ENCODE measurements at regions not wholly inside any gene's neighbourhood (a gene's known extent, or its start where the extent isn't known, plus 50 kb on each side); places are given as distances from the start of the nearest gene placed in this dataset.

DNA sequence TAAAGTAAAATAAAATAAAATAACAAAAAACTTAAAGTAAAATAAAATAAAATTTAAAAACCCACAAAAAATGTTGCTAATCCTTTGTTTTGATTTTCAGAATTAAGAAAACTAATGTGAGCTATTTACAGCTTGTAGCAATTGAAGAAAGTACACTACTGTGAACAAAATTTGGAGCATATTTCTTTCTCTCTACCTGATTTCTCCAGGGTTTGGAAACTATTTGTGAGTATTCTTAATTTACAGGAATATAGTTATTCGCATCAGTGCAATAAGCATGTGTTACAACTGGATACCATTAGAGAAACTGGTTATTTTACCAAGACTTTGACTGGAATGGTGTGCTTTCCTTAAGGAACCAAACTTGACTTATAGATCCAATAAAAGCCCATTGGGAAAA is 86.1 kb upstream of the CNOT2 start:
- DNase-seq = no peak

DNA sequence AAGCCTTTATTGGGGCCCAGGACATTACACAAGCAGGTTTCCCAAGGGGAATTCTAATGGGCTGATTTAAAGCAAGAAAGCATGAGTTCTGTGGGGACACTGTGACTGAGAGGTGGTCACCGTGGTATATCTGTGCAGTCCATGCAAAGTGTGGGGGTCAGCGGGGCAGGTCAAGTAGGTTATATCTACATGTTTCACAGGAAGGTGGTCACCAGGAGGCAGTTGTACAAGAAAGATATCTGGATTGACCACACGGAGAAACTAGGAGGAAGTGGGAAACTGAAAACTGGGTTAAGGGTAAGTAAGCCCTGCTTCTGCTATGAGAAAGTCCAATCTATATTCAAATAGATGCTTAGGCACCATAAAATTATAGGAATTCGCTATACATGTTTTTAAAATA is 77.8 kb upstream of the CNOT2 start:
- no peak for DNase-seq

DNA sequence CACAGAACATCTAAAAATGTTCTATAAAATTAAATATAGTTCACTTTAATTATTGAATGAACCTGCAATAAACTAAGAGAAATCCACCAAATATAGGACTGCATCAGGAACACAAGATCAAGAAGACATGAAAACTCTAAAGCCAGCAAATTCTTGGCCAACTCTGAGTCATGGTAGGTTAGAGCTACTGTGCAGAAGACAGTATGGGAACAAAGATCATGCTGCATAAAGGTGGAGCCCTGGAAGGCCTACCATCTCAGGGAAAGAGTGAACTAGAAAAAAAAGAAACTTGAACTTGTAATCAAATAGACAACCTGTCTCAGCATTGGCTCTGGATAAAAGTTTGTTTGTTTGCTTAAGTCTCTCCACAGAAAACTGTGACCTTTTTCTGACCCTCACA is 66.9 kb upstream of the CNOT2 start:
- DNase-seq = no peak

DNA sequence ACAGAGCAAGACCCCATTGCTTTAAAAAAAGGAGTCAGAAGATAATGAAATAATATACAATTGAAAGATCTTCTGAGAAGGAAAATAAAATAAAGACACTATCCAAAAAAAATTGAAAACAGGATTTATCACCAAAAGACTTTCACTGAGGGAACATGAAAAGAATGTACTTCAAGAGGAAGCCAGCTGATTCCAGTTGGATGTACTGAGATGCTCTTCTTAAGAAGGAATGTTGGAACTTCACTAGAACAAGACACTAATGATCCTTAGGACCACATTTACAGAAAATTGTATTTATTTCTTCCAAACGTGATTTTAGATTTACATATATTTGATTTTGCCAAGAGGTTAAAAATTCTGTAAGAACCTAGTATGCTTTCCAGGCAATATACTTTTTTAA is 65.6 kb upstream of the CNOT2 start:
- DNase-seq = no peak

DNA sequence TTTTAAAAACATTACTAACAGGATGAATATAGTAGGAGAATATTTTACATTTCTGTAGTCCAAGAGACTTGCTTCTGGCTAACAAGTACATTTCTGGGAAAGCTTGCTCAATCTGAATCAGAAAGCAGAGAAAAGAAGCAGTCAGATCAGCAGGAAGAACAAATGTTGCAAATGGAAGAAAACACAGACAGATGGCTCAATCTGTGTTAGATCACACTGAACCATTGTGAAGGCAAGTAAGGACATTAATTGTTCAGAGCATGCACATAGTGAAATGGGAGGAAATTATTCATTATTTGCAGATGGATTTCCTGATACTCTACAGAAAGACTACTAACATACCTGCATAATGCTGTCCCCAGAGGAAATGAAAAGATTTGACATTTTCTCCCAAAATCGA is 65.2 kb upstream of the CNOT2 start:
- DNase-seq = no peak

DNA sequence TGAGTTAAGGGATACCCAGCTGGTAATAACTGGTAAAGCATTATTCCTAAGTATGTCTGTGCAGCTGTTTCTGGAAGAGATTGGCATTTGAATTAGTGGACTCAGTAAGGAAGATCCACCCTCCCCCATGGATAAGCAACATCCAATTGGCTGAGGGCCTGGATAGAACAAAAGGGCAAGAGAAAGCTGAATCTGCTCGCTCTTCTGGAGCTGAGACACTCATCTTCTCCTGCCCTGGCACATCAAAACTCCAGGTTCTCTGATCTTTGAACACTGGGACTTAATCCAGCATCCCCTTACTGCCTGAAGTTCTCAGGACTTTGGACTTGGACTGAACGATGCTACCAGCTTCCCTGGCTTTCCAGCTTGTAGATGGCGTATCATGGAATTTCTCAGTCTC is 63.1 kb upstream of the CNOT2 start:
- no peak for DNase-seq

DNA sequence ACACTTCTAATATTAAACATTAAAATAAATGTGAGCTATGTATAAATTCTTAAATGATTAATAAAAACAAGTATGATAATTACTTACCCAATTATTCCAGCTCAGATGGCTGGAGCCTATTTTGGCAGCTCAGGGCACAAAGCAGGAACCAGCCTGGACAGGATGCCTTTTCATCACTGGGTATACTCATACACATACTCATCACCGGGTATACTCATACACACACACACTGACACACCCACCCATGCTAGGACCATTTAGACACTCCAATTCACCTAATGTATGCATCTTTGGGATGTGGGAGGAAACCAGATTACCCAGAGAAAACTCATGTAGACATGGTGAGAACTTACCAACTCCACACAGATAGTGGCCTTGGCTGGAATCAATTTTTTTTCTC is 57.9 kb upstream of the CNOT2 start:
- DNase-seq = no peak

DNA sequence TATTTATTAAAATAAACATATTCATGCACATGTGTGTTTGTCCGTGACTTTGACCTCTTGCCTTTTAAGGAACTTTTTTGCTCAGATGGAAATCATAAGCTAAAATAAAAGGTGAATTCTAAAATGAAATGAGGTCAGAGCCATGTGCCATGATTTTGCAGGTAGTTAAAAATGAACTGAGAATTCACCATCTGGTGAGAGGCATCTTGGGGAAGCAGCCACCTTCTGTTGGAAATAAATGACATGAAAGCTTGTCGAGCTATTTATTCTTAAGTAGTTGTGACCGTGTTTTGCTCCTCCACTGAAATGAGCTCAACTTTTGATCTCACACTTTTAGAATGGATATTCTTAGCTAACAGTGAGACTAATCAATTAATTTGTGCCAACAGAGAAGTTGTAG is 56.8 kb upstream of the CNOT2 start:
- DNase-seq = no peak

DNA sequence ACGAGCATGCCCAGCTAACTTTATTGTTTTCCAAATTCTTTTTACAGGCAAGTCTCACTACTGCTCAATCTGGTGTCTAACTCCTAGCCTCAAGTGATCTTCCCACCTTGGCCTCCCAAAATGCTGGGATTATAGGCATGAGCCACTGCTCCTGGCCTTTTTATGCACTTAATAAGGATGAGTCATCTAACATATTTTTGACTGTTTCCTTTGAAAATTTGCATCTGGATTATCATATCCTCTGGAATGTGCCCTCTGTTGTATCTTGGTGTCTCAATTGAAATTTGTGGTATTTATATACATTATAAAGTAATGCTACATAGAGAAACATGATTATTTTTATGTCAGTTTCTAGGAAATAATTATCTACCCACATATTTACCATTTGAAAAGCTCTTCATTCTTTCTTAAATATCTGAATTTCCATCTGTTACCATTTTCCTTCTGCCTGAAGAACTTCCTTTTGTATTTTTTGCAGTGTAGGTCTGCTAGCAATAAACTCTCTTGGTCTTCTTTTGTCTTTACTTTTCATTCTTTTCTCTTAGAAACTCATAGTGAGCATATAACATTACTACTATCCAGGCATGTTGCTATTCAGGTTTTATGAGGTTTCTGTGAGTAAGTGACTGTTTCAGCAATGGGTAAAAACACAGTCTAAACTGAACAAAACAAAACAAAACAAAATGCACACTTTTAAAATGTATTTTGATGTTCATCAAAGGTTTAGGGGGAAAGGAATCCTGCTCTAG is 52.8 kb upstream of the CNOT2 start:
- DNase-seq = no peak
